ENCODE measurements at regions not wholly inside any gene's neighbourhood (a gene's known extent, or its start where the extent isn't known, plus 50 kb on each side); places are given as distances from the start of the nearest gene placed in this dataset.
A peak's percentile ranks its signal among the peaks of the same experiment; 100 is the strongest.

DNA sequence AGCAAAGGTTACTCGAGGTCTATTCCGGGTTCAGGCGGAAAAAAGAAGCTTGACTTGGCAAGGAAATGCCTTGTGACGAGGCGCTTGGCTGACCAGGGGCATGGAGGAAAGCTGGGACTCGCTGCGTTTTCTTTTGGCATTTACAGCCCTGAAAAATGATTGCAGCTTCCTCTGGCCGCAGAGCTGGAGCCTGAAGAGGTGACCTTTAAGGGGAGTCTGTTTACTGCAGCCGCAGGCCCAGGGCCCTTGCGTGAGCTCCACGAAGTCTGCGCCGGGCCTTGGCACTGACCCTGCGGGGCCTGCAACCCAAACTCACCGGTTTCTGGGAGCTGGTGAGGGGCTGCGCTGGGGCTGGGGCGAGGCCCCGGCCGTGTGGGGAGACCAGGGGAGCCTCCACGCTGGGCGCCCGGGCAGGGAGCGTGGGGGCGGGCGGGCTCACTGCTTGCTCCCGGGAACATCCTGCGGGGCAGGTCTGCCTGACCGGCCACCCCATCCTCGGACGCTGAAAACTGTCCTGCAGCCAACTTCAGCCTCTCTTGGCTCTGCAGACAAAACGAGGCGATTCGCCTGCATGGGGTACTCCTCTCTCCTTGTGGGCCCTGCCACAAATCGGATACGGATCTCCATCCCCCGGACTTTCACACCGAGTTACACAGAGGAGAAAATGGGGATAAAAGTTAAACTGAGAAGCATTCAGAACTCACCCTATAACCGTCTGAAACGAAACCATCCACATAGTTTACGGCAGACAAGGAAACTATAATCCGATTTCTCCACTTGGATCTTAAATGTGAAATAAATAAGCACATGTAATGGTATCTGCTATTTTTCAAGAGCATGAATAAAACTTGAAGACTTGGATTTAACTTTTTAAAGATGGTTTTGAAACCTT, 206.3 kb upstream of the FOXF1 start:
- DNase-seq (ENCODE audit: extremely low read depth, low read depth) = no peak
- TF ChIP-seq, protein P1, sequence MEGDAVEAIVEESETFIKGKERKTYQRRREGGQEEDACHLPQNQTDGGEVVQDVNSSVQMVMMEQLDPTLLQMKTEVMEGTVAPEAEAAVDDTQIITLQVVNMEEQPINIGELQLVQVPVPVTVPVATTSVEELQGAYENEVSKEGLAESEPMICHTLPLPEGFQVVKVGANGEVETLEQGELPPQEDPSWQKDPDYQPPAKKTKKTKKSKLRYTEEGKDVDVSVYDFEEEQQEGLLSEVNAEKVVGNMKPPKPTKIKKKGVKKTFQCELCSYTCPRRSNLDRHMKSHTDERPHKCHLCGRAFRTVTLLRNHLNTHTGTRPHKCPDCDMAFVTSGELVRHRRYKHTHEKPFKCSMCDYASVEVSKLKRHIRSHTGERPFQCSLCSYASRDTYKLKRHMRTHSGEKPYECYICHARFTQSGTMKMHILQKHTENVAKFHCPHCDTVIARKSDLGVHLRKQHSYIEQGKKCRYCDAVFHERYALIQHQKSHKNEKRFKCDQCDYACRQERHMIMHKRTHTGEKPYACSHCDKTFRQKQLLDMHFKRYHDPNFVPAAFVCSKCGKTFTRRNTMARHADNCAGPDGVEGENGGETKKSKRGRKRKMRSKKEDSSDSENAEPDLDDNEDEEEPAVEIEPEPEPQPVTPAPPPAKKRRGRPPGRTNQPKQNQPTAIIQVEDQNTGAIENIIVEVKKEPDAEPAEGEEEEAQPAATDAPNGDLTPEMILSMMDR (IDR thresholded peaks at IDR 0.05; ENCODE audit: low read depth, low read length, missing control alignments) = no peak
- H3K4me3 ChIP-seq (replicated peaks; ENCODE audit: low read depth, low read length) = no peak overlapping the region

DNA sequence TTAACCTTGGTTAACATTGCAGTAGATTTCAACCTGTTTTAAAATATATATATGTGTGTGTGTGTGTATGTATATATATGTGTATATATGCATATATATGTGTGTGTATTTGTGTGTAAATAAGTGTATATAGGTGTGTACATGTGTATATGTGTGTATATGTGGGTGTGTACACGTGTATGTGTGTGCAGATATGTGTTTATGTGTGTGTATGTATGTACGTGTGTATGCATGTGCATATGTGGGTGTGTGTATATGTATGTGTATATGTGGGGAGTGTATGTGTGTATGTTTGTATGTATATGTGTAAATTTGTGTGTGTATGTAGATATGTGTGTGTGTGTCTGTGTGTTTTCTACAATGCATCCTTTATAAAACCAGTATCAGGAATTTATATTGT, 205.5 kb upstream of the FOXF1 start:
- TF ChIP-seq, protein P1 (IDR thresholded peaks at IDR 0.05; ENCODE audit: low read depth, low read length, missing control alignments) = no peak
- no peak for DNase-seq (ENCODE audit: extremely low read depth, low read depth)
- no peak overlapping the region for H3K4me3 ChIP-seq (replicated peaks; ENCODE audit: low read depth, low read length)

DNA sequence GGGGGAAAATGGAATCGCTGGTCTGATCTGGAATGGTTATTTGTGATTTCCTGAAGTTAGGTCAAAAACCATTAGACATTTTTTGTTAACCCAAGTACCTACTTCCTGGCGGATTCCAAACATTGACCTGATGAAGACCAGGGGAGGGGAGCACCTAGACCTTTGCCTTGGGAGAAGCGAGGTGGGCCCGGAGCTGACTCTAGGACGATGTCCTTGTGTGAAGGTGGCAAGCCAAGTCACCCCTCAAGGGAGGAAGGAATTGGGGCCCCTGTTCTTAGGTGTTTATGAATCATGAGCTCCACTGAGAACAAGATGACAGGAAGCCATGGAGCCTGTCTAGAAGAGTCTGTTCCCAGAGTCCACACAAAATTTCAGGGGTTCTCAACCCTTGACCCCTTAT, 204.9 kb upstream of the FOXF1 start:
- TF ChIP-seq, protein P1 (IDR thresholded peaks at IDR 0.05; ENCODE audit: low read depth, low read length, missing control alignments) = no peak
- DNase-seq (ENCODE audit: extremely low read depth, low read depth) = no peak
- H3K4me3 ChIP-seq (replicated peaks; ENCODE audit: low read depth, low read length) = no peak overlapping the region

DNA sequence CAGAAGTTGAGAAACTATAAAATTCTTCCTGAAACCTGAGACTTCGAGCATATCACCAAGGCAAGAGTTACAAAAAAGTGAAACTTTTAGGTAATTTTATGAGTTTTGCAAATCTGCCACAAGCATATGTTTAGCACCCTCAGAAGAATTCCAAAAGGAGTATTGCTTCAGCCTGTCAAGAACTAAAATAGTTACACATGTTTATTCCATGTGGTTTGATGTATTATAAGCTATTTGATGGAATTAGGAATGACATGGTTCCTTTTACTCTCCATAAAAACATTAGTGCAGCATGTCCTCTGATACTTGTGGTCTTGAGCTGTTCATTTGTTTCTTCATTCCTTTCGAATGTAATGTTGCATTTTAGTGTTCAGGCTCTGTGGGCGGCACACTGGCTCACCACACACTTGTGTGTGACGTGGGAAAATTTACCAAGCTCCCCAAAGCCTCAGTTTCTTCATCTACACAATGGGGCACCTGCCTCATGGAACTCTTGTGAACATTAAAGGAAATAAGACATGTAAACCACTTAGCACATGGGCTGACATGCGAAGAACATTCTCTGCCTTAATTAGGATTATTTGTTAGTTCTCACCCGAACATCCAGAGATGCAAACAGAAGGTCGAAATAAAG, 204.2 kb upstream of the FOXF1 start:
- H3K4me3 ChIP-seq (replicated peaks; ENCODE audit: low read depth, low read length) = no peak overlapping the region
- TF ChIP-seq, protein P1 (IDR thresholded peaks at IDR 0.05; ENCODE audit: low read depth, low read length, missing control alignments) = no peak
- DNase-seq (ENCODE audit: extremely low read depth, low read depth) = peak; percentile 45

DNA sequence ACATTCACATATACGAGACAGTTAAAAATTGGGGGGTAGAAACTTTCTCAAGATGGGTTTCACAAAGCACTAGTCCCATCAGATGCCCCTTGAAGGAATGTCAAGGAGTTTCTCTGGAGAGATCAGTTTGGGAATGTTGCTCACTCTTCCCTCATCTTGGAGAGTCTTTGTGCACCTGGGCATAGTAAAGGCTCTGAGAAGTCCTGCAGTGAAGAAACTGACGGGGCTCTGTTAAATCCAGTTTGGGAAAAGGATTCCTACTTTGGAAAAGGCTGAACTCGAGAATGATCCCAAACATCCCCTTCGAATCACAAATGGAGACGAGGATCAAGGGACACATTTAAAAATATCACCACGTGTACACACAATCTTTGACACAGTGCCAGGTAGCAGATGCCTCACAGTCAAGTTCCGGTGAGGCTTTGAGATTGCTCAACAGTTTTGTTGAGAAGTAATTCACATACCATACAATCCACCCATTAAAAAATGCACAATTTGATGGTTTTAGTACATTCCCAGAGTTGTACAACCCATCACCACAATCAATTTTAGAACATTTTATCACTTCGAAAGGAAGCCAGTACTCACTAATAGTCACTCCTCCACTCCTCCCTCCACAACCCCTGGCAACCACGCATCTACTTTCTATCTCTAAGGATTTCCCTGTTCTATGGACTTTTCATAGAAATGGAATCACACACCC, 203.4 kb upstream of the FOXF1 start:
- H3K4me3 ChIP-seq (replicated peaks; ENCODE audit: low read depth, low read length) = no peak overlapping the region
- peak; percentile 66 for DNase-seq (ENCODE audit: extremely low read depth, low read depth)
- TF ChIP-seq, protein P1 (IDR thresholded peaks at IDR 0.05; ENCODE audit: low read depth, low read length, missing control alignments) = no peak

DNA sequence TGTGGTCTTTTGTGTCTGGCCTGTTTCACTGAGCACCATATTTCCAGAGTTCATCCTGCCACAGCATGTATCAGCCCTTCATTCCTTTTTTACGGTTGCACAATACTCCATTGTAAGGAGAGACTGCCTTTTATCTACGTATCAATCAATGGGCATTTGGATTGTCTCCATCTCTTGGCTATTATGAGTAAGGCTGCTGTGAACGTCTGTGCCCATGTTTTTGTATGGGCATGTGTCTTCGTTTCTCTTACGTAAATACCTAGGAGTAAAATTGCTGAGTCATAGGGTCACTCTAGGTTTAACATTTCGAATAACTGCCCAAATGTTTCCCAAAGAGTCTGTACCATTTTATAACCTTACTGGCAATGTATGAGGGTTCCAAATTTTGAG, 202.8 kb upstream of the FOXF1 start:
- no peak overlapping the region for H3K4me3 ChIP-seq (replicated peaks; ENCODE audit: low read depth, low read length)
- TF ChIP-seq, protein P1 (IDR thresholded peaks at IDR 0.05; ENCODE audit: low read depth, low read length, missing control alignments) = no peak
- no peak for DNase-seq (ENCODE audit: extremely low read depth, low read depth)
